Large intestine (tissue), 3 donors: ENCODE measurements at regions not wholly inside any gene's neighbourhood (a gene's known extent, or its start where the extent isn't known, plus 50 kb on each side); places are given as distances from the start of the nearest gene placed in this dataset.

Source experiments
- DNase-seq, 2 donors: peaks; one replicate each; pipeline versions ENCODE4 v3.0.0 to v3.0.0-alpha.2; 2013
- H3K27ac ChIP-seq: one replicate; pipeline ENCODE4 v1.5.1; 2013; ENCODE audit warnings: low read length
- H3K27me3 ChIP-seq: 2 replicates; pipeline ENCODE4 v1.6.1; 2013; ENCODE audit warnings: low read length; ENCODE audit not compliant: control insufficient read depth, insufficient read depth
- H3K36me3 ChIP-seq: 2 replicates; pipeline ENCODE4 v1.6.1; 2013; ENCODE audit warnings: low read length; ENCODE audit not compliant: control insufficient read depth, insufficient read depth
- H3K4me1 ChIP-seq: one replicate; pipeline ENCODE4 v1.6.1; 2013; ENCODE audit warnings: low read length; ENCODE audit not compliant: control insufficient read depth, insufficient read depth
- H3K4me3 ChIP-seq: one replicate; pipeline ENCODE4 v1.5.1; 2013; ENCODE audit warnings: low read length
- H3K9me3 ChIP-seq: one replicate; pipeline ENCODE4 v1.6.1; 2013; ENCODE audit warnings: mild to moderate bottlenecking, low read depth, low read length, moderate library complexity; ENCODE audit not compliant: control insufficient read depth
- WGBS: methylation state at CpG from one replicate; pipeline ENCODE4 v1.1.5; 2013; ENCODE audit warnings: low lambda C conversion rate; ENCODE audit not compliant: insufficient coverage; 5-methylcytosine and 5-hydroxymethylcytosine counted together

- no peaks in the 10 kb centered on the region for H3K9me3 ChIP-seq
Measured at GRCh38 chr18:39414009-39414700, 1848.6 kb upstream of the CELF4 start.

DNA sequence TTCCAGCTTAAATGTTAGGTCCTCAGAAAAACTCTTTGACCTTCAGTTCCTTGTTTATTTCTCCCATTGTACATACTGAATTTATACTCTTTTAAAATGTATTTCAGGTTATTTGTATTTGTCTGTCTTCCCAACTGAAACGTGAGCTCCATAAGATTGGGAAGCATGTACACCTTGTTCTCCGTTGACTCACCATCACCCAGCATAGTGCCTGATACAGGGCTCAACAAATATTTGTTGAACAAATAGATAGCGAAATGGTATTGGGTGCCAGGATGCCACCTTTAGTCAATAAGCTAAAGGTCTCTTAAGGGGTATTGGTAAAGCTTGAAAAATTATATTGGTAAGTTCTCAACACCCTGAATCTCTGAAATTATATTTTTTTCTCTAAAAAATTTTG, 1841.3 kb upstream of the CELF4 start:
- DNase-seq, result no peak

More at GRCh38 chr18:39414009-39414700, 1848.6 kb upstream of the CELF4 start:
- no peaks in the 10 kb centered on the region for H3K36me3 ChIP-seq
- peak; percentile 65 to 78 for DNase-seq
- H3K27me3 ChIP-seq, result no peaks in the 10 kb centered on the region
- H3K27ac ChIP-seq, result peak overlapping the region; percentile 13
- no peaks in the 10 kb centered on the region for H3K4me1 ChIP-seq
- H3K4me3 ChIP-seq, result no peak overlapping the region
- 86% methylated on average over 1 of the region's 4 CpGs for WGBS

GRCh38 chr18:39403121-39403520, 1837.5 kb upstream of the CELF4 start:
- no peaks in the 10 kb centered on the region for H3K27me3 ChIP-seq
- no peak overlapping the region for H3K4me3 ChIP-seq
- no peaks in the 10 kb centered on the region for H3K4me1 ChIP-seq
- WGBS, result 100% methylated on average over 1 of the region's 2 CpGs
- no peak for DNase-seq
- H3K9me3 ChIP-seq, result no peaks in the 10 kb centered on the region
- H3K27ac ChIP-seq, result no peak overlapping the region
- no peaks in the 10 kb centered on the region for H3K36me3 ChIP-seq

More for the DNA sequence above, 1841.3 kb upstream of the CELF4 start:
- H3K27ac ChIP-seq, result no peak overlapping the region
- no peaks in the 10 kb centered on the region for H3K4me1 ChIP-seq
- no peaks in the 10 kb centered on the region for H3K27me3 ChIP-seq
- no peaks in the 10 kb centered on the region for H3K36me3 ChIP-seq
- H3K4me3 ChIP-seq, result no peak overlapping the region
- no CpG with 5 or more reads among the region's 3 CpGs for WGBS
- H3K9me3 ChIP-seq, result no peaks in the 10 kb centered on the region

DNA sequence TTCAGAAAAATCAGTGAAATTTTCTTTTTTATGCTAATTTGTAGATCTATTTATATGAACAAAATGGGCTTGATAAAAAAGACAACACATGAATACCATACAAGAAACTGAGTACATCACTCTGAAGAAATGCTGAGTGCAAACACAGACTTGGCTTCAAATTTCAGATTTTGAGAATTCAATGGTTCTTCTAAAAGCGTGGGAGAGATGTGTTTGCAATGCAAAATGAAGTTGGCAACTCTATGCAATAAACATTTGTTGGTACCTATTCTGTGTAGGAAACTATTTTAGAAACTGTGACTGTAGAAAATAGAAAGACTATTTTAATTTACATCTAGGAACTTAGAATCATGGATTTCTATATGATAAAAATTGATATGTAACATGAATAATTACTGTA, 1834.1 kb upstream of the CELF4 start:
- Histone ChIP-seq H3K27me3 (no peaks in the 10 kb centered on the region), H3K36me3 (no peaks in the 10 kb centered on the region), H3K4me3 (no peak overlapping the region), H3K9me3 (peaks cover 4% of the 10 kb centered on the region), H3K4me1 (no peaks in the 10 kb centered on the region), H3K27ac (no peak overlapping the region)
- WGBS, result no CpG with 5 or more reads among the region's 1 CpG
- DNase-seq, result no peak

GRCh38 chr18:39396168-39396567, 1830.6 kb upstream of the CELF4 start:
- H3K27me3 ChIP-seq, result no peaks in the 10 kb centered on the region
- no CpG with 5 or more reads among the region's 1 CpG for WGBS
- H3K36me3 ChIP-seq, result no peaks in the 10 kb centered on the region
- peaks cover 6% of the 10 kb centered on the region for H3K9me3 ChIP-seq
- no peak for DNase-seq
- H3K4me1 ChIP-seq, result no peaks in the 10 kb centered on the region
- H3K27ac ChIP-seq, result no peak overlapping the region
- no peak overlapping the region for H3K4me3 ChIP-seq

GRCh38 chr18:39389800-39390379, 1824.3 kb upstream of the CELF4 start:
- Histone ChIP-seq H3K9me3 (peaks cover 6% of the 10 kb centered on the region), H3K27me3 (no peaks in the 10 kb centered on the region), H3K36me3 (no peaks in the 10 kb centered on the region), H3K4me1 (no peaks in the 10 kb centered on the region), H3K4me3 (no peak overlapping the region), H3K27ac (no peak overlapping the region)
- DNase-seq, result no peak
- WGBS, result no CpG with 5 or more reads among the region's 6 CpGs

DNA sequence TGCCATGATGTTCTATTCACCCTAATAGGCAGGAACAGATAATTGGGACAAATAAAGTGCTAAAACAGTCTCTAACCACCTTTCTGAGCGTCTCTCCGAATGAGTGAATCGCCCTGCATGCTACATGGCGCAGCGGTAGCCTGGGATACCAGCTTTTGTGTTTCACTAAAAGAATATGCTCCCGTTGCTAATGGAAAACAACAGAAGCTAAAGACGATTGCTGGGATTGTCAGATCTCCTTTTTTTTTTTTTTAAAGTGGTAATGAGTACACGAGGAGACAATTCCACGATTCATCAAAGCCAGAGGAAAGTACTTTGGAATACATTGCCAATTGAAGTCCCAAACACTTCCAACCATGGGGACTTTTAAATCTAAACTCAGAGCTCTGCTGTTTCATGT, 1815.3 kb upstream of the CELF4 start:
- Histone ChIP-seq H3K27me3 (no peaks in the 10 kb centered on the region), H3K9me3 (no peaks in the 10 kb centered on the region), H3K27ac (no peak overlapping the region), H3K36me3 (no peaks in the 10 kb centered on the region), H3K4me1 (no peaks in the 10 kb centered on the region), H3K4me3 (no peak overlapping the region)
- WGBS, result no CpG with 5 or more reads among the region's 9 CpGs
- no peak for DNase-seq

DNA sequence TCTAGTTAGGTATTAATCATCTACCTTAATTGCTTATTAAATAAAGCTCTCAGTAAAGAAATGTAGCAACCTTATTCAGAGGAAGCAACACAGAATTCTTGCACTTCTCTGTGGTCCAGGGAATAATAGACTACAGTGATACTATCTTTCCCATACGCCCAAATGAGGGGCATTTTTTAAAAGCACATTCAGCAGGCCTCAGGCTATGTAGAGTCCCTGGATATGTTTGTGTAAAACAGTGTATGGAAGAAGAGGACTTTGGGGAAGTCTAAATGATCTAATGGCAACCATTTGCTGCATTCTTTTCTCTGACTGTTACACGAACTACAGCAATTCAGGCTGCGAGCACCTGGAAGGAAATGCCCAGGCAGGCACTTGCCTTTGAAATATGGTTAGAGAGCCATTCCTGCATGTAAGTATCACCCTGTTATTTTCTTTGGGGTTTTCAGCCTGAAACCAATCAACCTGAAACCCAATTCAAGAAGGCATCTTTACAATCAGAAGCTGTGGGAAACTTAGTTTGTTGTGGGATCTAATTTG, 1814.7 kb upstream of the CELF4 start:
- Histone ChIP-seq H3K27me3 (no peaks in the 10 kb centered on the region), H3K36me3 (no peaks in the 10 kb centered on the region), H3K9me3 (no peaks in the 10 kb centered on the region), H3K4me1 (no peaks in the 10 kb centered on the region), H3K4me3 (no peak overlapping the region), H3K27ac (no peak overlapping the region)
- no CpG with 5 or more reads among the region's 3 CpGs for WGBS
- DNase-seq, result no peak

- 17% methylated on average over 1 of the region's 2 CpGs for WGBS
Measured at GRCh38 chr18:39375066-39375465, 1809.5 kb upstream of the CELF4 start.

GRCh38 chr18:39371996-39372395, 1806.4 kb upstream of the CELF4 start:
- no peak overlapping the region for H3K4me3 ChIP-seq
- no peaks in the 10 kb centered on the region for H3K9me3 ChIP-seq
- no peaks in the 10 kb centered on the region for H3K4me1 ChIP-seq
- no peaks in the 10 kb centered on the region for H3K27me3 ChIP-seq
- H3K27ac ChIP-seq, result no peak overlapping the region
- DNase-seq, result no peak
- H3K36me3 ChIP-seq, result no peaks in the 10 kb centered on the region
- WGBS, result no CpG with 5 or more reads among the region's 1 CpG

More at GRCh38 chr18:39375066-39375465, 1809.5 kb upstream of the CELF4 start:
- Histone ChIP-seq H3K36me3 (no peaks in the 10 kb centered on the region), H3K27me3 (no peaks in the 10 kb centered on the region), H3K4me1 (no peaks in the 10 kb centered on the region), H3K4me3 (no peak overlapping the region), H3K9me3 (no peaks in the 10 kb centered on the region), H3K27ac (no peak overlapping the region)
- DNase-seq, result no peak
